ENCODE measurements at regions not wholly inside any gene's neighbourhood (a gene's known extent, or its start where the extent isn't known, plus 50 kb on each side); places are given as distances from the start of the nearest gene placed in this dataset.

DNA sequence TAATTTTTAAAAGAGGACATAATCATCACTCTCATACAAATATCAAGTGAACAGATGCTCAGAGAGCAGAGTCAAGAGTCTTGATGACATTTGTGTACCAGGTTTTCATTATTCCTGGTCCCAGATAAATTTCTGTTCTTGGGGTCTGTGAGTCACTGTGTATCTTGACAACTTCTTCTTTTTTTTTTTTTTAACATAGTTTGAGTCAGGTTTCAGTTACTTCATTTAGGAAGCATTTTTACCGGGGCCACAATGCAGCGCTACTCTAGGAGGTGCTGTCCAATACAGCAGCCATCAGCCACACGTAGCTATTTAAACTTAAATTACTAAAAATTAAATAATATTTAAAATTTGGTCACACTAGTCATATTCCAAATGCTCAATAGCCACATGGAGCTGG is 188.1 kb upstream of the SAMSN1 start:
- TF ChIP-seq EZH2 (IDR thresholded peaks at IDR 0.05; ENCODE audit: low read length, missing control alignments) (no peak), CTCF (conservative IDR thresholded peaks at IDR 0.05 in 1 of 2, IDR thresholded peaks at IDR 0.05 in 1 of 2; ENCODE audit: low read depth in 1 of 2, low read length in 2 of 2) (no peak)

All from fibroblast of lung (primary cell).